ENCODE measurements at regions not wholly inside any gene's neighbourhood (a gene's known extent, or its start where the extent isn't known, plus 50 kb on each side); places are given as distances from the start of the nearest gene placed in this dataset.
"Not testable (repeated sequence)": the region's sequence is repeated elsewhere in the genome, so short reads cannot be mapped to it uniquely, and the experiment has no call there.

- not testable (repeated sequence) for TF ChIP-seq CTCF, POLR2A, POLR2AphosphoS5 (IDR thresholded peaks at IDR 0.05)
Measured at GRCh38 chr18:73671480-73671879, 476.2 kb downstream of the FBXO15 start.

All from transverse colon (tissue), 4 donors.